Amniotic stem cell (primary cell): ENCODE measurements at regions not wholly inside any gene's neighbourhood (a gene's known extent, or its start where the extent isn't known, plus 50 kb on each side); places are given as distances from the start of the nearest gene placed in this dataset.

Experiments used
- DNase-seq: peaks from one replicate; lab custom pipeline; 2025; lab: John Stamatoyannopoulos, UW

- DNase-seq: no peak
Measured at GRCh38 chr18:8944871-8945245, 157.6 kb upstream of the NDUFV2 start.

GRCh38 chr18:8945514-8945913, 157.0 kb upstream of the NDUFV2 start:
- DNase-seq: no peak

- peak; percentile 81 for DNase-seq
Measured at GRCh38 chr18:8946066-8946838, 156.2 kb upstream of the NDUFV2 start.

DNA sequence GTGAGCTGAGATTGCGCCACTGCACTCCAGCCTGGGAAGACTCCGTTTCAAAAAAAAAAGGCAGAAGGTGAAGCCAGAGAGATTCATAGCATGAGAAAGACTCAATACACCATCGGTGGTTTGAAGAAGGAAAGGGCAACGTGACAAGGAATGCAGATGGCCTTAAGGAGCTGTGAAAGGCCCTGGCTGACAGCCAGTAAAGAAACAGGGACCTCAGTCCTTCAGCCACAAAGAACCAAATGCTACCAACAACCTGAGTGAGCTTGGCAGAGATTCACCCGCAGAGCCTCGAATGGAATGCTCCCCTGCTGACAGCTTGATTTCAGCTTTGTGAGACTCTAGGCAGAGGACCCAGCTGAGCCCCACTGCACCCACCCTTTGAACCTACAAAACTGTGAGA, 154.9 kb upstream of the NDUFV2 start:
- DNase-seq: no peak

DNA sequence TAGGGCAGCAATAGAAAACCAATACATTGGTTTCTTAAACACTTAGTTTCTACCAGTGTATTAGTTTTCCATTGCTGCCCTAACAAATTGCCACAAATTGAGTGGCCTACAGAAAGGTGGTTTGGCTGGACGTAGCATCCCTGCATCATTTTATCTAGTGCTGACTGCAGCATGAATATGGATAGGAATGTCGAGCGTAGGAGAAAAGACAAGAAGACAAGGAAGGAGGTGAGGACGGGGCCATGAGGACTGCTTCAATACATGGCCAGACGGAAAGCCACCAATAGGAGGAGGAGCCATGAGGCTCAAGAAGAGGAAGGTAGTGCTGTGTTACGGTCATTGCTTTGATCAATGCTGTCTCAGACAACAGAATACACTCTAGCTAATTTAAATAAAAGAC, 154.5 kb upstream of the NDUFV2 start:
- no peak for DNase-seq

DNA sequence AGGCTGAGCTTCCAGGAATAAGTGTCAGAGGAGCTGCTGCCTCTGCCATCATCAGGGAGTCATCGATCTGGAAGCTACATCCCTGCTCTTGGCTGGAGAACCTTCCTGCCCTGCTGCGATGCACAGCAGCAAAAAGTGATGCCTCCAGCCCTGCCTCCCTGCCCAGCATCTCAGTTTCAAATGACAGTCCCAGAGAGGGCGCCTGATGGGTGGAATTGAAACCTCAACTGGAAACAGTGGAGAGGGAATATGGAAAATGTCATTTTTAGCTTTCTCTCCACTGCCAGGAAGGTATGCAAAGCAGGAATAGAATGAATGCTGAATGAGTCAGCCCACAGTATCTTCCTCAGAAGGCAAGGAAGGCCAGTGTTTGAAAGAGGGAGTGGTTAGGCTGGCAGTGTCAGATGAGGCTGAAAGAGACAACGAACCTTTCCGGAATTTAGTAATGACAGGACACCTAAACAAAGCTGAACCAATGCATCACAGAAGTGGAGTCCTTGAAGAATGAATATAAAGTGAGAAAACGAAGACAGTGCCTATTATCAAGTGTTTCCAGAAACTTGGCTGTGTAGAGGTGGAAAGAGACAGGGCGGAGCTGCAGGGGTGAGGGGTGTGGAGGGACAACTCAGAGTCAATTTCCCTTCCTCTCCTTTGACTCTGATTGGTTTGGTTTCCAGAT, 153.9 kb upstream of the NDUFV2 start:
- peak; percentile 51 for DNase-seq

DNA sequence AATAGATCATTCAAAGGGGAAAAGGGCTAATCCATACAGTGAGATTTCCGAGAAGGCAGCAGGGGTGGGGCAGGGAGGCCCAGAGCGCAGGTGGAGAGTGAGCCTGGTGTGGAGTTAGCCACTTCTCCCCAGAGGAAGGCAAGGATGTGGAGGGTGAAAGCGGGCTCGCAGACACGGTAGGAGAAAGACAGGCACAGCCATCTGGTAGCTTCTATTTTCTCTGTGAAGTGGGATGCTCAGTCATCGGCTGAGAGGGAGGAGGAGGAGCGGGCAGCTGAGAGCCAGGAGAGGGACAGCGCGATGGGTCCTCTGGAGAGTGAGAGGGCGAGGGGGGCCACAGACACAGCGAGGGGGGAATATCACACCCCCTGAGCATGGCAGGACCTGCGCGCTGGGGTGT, 153.3 kb upstream of the NDUFV2 start:
- DNase-seq: no peak

GRCh38 chr18:8951491-8951890, 151.0 kb upstream of the NDUFV2 start:
- DNase-seq: no peak

DNA sequence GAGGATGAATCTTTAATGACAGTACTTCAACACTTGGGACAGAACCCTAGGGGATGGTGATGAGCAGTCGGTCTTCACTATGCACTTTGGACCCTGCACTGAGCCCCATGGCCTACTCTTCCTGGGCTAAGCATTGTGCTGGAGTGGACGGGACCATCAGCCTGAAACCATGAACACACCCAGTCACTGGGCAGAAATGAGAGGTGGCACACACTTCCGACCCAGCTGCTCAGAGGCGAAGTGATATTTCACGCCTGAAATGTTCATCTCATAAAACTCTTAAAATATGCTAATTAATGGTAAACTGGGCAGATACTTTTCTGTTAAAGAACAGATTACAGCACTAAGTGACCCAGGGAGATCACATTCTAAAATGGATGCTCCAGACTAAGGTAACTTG, 150.3 kb upstream of the NDUFV2 start:
- DNase-seq: no peak

GRCh38 chr18:8952769-8953760, 149.4 kb upstream of the NDUFV2 start:
- peak; percentile 20 for DNase-seq

- no peak for DNase-seq
Measured at GRCh38 chr18:8957731-8958130, 144.8 kb upstream of the NDUFV2 start.

GRCh38 chr18:8958660-8959059, 143.8 kb upstream of the NDUFV2 start:
- DNase-seq: no peak

DNA sequence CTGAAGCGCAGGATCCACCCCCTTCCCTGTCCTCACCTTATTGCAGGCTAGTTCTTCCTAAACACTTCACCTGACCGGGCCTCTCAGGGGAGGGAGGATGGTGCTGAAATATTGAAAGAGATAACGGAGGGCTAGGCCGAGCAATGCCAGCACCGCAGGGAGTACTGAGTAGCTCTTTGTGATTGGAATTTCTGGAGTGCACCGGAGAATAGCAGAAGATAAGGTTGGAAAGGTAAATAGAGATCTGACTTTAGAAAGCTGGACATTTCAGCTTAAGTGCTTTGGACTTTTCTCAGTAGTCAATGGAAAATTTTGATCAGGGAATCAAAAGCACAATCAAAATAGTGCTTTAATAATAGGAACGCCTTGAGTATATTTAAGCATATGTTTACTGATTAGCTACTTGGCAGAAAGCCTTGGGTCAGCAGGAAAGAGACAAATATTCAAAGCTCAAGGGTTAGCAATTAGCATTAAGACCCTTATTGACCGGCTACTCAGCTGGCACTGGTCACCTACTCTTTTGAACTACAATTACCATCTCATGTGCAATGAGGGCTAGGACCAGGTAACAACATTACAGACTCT, 142.9 kb upstream of the NDUFV2 start:
- no peak for DNase-seq

DNA sequence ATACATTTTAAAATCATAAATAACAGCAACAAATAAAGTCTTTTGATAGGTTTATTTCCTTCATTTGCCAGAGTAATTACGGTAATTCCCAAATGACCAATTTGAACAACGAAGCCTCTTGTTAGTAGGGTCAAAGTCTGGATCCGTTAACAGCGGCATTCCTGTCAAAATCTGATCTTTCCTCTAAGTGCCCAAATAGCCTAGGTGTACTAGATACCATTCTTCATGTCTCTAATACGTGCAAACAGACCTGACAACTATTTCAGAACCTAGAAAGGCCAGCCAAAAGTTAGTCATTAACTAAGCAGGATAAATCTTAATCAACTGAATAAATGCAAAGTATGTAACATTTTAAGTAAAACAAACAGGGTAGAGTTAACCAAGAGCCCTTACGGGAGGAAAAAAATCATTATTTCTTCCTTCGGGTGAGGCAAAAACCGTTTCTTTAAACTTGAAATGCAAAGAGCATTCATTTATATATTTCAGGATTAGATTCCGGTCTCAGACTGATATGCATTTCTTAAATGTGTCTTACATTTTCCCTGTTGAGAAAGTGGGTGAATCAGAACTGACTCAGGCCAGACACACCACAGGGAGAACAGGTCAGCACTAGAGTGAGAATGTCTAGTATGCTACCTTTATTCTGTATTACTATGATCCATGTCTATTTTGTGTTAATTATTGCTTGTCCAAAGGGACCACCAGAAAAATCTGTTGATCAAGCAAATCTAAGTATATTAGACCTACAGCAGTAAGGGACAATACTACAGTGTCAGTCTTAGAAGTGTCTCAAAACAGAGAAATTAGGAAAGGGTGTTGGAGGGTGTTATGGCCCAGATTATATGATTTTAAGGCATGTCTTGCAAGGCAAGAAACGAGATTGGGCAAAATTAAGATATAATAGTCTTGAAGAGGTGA, 141.5 kb upstream of the NDUFV2 start:
- no peak for DNase-seq

DNA sequence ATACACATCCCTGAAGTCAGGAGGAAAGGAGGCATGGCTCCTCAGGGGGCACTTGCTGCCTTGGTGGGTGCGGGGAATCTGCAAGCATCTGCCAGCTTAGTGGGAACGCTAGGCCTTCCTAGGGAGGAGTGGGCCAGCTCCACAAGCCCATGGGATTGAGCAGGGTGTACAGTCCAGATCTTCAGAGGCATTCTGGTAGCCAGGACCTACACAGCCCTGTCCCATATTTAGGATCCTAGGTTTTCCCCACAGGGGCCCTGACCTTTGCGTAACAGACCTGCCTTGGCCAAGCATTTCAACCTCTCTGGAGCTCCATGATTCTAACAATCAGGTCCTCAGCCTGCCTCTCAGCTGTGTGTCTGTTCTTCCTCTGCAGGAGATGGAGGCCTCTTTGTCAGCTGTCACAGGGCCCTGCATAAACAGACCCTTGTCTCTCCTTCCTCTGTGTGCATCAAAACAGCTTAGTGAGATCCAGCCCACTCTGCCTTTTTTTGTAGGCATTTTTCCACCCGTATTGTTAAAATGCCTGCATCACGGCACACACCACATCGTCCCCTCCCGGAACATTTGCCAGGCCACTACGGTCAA, 140.2 kb upstream of the NDUFV2 start:
- DNase-seq: no peak

DNA sequence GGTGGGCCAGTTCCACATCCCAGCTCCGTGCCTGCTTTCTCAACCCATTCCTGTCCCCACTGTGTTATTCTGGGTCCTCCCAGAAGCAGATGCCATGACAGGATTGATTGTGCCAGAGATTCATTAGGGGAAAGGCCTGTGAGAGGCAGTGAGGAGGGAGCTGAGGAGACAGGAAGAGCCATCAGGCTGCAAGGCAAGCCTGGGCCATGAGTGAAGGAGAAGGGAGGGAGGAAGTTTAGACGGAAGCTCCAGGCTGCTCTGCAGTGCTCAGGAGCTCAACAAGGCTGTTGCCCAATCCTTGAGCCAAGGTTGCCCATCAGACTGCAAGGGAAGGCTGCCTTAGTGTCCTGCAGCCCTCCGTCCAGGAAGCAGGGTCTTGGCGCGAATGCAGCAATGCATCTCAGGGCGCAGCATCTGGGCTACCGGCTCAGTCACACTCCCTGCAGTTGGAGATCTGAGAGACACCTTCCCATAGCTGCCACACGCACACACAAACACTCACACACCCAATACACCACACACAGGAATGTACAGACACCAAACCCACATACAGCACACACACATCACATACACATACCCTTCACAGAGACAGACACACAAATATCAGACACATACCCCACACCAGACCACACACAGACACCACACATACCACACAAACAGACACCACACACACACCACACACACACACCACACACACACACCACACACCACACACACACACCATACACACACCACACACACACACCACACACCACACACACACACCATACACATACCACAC, 139.5 kb upstream of the NDUFV2 start:
- no peak for DNase-seq

DNA sequence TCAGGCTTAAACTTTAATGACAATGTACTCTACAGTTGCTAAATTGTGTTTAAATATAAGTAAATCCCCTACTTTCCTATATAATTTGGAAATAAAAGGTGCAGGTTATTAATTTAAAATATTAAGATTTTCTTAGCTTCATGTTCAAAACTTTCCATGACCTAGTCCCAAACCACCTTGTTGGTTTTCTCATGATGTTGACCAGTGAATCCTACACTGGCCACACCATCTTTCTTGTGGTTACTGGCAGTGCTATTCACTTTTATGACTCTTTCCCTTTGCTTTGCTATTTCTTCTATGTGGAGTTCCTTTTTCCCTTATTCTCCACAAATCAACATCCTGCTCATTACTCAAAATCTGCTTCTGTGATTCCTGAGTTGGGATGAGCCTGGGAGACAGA, 138.6 kb upstream of the NDUFV2 start:
- no peak for DNase-seq

- DNase-seq: no peak
Measured at GRCh38 chr18:8965398-8965797, 137.1 kb upstream of the NDUFV2 start.

DNA sequence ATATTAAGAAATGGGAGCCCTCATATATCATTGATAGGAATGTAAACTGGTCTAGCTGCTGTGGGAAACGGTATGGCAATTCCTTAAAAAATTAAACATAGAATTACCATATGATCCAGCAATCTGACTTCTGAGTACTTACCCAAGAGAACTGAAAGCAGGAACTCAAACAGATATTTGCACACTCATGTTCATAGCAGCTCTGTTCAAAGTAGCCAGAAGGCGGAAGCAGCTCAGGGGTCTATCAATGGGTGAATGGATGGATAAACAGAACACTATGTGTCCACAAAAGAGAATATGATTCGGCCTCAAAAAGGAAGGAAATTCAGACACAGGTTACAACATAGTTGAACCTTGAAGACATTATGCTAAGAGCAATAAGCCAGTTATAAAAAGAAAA, 135.7 kb upstream of the NDUFV2 start:
- DNase-seq: no peak

- DNase-seq: no peak
Measured at GRCh38 chr18:8967573-8967972, 134.9 kb upstream of the NDUFV2 start.
